IPS DF 4.7 (cell line): ENCODE measurements at regions not wholly inside any gene's neighbourhood (a gene's known extent, or its start where the extent isn't known, plus 50 kb on each side); places are given as distances from the start of the nearest gene placed in this dataset.
A peak's percentile ranks its signal among the peaks of the same experiment; 100 is the strongest.

Experiments
- DNase-seq: peaks from one replicate; pipeline ENCODE4 v3.0.0-alpha.2; 2013; ENCODE audit warnings: low spot score; ENCODE audit errors: extremely low read depth

GRCh38 chr1:214202992-214203391 lies 78.0 kb upstream of the SMYD2 start:
- no peak for DNase-seq

DNA sequence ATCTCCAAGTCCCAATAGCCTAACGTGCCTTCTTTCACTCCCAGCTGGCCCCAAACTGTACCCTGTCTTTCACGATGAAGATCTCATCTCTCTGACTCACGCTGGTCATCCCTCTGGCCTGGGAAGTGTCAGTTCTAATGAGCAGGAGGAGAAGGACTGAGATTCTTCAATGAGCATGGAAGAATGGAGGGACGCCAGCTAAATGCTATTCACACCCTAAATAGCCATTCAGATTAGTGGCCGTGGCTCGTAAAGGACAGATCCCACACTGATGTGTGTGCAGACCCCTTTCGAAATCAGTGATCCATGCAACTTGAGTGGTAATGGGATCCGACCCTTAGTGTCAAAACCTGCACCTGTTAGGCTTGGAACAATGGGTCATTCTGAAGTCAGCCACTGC lies 75.9 kb upstream of the SMYD2 start:
- DNase-seq: no peak

DNA sequence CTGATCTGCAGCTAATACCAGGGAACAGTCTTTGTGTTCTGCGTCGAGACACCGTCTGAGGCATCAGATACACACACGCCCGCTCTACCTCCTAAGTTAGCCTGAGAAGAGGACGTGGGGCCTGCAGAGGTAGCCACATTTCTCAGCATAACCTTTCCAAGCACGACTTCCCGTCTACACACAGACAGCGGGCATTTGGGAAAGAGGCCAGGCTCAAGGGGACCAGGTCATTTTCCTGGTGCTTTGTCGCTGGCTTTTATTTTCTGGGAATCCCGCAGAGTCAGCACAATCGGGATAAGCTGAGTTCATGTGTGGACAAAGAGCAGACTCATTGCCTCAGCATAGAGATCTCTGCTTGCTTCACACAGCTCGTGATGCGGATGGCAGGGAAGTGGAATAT lies 72.5 kb upstream of the SMYD2 start:
- no peak for DNase-seq

DNA sequence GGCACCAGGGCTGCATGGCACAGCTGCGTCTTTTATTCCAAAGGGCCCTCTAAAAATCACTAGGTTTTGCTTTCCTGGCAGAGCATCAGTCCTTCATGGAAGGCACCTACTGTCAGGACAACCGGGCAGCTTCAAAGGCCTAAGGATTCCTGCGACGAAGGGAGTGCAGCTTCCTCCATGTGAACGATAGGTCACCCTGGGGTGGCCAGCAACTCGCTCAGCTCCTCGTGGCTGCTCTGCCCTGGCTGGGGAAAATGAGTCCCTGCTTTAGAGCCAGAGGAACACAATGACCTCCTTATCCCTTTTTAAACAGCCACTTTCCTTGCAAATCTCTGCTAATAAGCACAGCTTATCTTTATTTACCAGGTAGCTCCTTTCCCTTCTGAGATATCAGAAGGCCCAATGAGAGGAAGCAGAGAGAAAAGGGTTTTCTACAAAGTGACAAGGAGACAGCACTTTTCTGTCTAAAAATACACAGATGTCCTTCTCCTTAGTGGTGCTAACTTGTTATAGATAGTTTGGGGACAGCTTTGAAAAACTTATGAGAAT lies 71.6 kb upstream of the SMYD2 start:
- no peak for DNase-seq

DNA sequence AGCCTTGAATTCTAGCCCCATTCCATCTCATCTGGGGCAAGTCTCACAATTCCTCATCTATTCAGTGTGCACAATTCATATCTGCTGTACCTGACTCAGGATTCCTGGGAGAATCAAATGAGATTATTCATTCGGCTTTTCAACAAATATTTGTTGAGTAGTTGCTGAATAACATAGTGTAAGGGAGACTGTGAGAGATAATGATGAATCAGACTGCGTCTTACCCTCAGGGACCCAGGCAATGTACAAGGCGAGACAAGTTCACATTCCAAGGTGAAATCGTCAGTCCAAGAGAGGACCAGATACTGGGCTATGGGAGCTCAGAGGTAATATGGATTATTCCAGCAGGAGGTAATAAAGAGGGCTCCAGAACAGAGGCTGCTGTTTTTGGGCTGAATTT lies 67.8 kb upstream of the SMYD2 start:
- no peak for DNase-seq

- DNase-seq: no peak
Measured at GRCh38 chr1:214214851-214215250, 66.1 kb upstream of the SMYD2 start.

GRCh38 chr1:214215583-214215982 lies 65.4 kb upstream of the SMYD2 start:
- no peak for DNase-seq

GRCh38 chr1:214216021-214216420 lies 64.9 kb upstream of the SMYD2 start:
- no peak for DNase-seq

- DNase-seq: no peak
Measured at GRCh38 chr1:214216779-214217178, 64.2 kb upstream of the SMYD2 start.

- DNase-seq: no peak
Measured at GRCh38 chr1:214219902-214220301, 61.1 kb upstream of the SMYD2 start.

GRCh38 chr1:214220891-214221290 lies 60.1 kb upstream of the SMYD2 start:
- no peak for DNase-seq

DNA sequence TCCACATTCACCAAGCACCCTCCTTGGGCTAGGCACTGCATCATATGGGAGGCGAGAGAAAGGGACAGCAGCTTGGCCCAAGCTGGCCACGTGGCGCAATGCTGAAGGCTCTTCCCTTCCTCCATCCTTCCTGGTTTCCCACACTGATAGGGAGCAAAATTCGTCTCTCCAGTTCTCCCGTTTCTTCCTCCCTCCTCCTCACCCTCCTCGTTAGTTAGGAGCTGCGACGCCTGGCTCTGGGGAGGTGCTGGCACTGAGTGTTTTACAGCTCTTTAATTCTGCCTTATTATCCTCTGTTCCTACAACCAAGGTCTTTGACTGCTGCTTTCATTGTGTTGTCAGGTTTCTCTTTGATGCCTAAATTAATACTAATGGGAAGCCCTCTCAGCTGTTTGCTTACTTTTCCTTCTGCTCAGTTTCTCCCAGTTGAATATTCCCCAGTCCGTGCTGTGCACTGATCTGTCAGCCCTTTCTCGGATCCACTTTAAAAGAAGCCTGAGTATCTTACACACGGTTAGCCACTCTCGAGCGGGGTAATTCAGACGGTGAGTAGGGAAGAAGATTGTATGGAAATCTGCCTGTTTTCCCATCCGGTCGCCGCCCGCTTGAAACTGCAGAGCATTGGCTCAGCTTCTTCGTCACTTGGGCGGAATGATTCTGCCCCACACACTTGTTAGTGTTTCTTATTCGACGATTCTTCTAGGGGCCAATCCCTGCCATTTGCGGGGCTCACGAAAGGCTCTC lies 56.2 kb upstream of the SMYD2 start:
- DNase-seq: peak; percentile 46

GRCh38 chr1:214228976-214229375 lies 52.0 kb upstream of the SMYD2 start:
- no peak for DNase-seq

- no peak for DNase-seq
Measured at GRCh38 chr1:214229736-214230135, 51.2 kb upstream of the SMYD2 start.
